ENCODE measurements at regions not wholly inside any gene's neighbourhood (a gene's known extent, or its start where the extent isn't known, plus 50 kb on each side); places are given as distances from the start of the nearest gene placed in this dataset.
A peak's percentile ranks its signal among the peaks of the same experiment; 100 is the strongest.

GRCh38 chr2:226364217-226364616 is 435.4 kb downstream of the IRS1 start:
- no peak overlapping the region for H3K4me3 Mint-ChIP-seq
- H3K27me3 Mint-ChIP-seq = peaks cover 6 to 15% (median 15%) of the 10 kb centered on the region in 3 donors

GRCh38 chr2:226362980-226363379 is 436.6 kb downstream of the IRS1 start:
- Mint-ChIP-seq H3K36me3 (peaks cover 0 to 7% of the 10 kb centered on the region in 2 donors), H3K4me1 (peaks cover 0 to 5% (median 0%) of the 10 kb centered on the region in 3 donors), H3K9me3 (peaks cover 0 to 5% (median 0%) of the 10 kb centered on the region in 7 donors)

More at GRCh38 chr2:226364217-226364616, 435.4 kb downstream of the IRS1 start:
- H3K27ac Mint-ChIP-seq = no peak overlapping the region
- peaks cover 0 to 5% (median 0%) of the 10 kb centered on the region in 3 donors for H3K4me1 Mint-ChIP-seq
- ATAC-seq (ENCODE audit: low read depth in 2 of 2) (no peak), DNase-seq (no peak)
- H3K9me3 Mint-ChIP-seq = peaks cover 0 to 5% (median 0%) of the 10 kb centered on the region in 7 donors
- peaks cover 0 to 7% of the 10 kb centered on the region in 2 donors for H3K36me3 Mint-ChIP-seq

DNA sequence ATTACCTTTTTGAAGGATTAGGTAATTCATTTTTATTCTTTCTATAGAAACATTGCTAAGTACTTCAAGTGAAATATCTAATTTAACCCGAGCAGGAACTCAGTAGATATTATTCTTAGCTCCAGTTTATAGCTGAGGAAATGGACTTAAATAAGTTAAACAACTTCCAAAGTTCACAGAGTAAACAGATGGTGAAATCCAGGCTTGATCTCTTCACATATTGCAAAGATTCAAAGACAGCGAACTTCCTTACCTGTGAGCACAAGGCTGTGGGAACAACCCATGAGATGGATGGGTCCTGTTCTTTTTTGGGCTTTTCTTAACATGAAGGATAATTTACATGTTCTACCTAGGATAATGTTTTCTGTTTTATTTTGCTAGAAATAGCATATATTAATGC is 439.0 kb downstream of the IRS1 start:
- DNase-seq = no peak
- Mint-ChIP-seq H3K27me3 (peaks cover 8 to 17% (median 16%) of the 10 kb centered on the region in 3 donors), H3K9me3 (peaks cover 0 to 5% (median 0%) of the 10 kb centered on the region in 7 donors), H3K27ac (no peak overlapping the region), H3K4me3 (no peak overlapping the region), H3K36me3 (peaks cover 0 to 7% of the 10 kb centered on the region in 2 donors), H3K4me1 (peaks cover 0 to 5% (median 0%) of the 10 kb centered on the region in 3 donors)
- no peak for ATAC-seq (ENCODE audit: low read depth in 2 of 2)

More at GRCh38 chr2:226362980-226363379, 436.6 kb downstream of the IRS1 start:
- no peak overlapping the region for H3K4me3 Mint-ChIP-seq
- DNase-seq (no peak), ATAC-seq (ENCODE audit: low read depth in 2 of 2) (no peak)
- no peak overlapping the region for H3K27ac Mint-ChIP-seq
- H3K27me3 Mint-ChIP-seq = peaks cover 6 to 12% (median 12%) of the 10 kb centered on the region in 3 donors

DNA sequence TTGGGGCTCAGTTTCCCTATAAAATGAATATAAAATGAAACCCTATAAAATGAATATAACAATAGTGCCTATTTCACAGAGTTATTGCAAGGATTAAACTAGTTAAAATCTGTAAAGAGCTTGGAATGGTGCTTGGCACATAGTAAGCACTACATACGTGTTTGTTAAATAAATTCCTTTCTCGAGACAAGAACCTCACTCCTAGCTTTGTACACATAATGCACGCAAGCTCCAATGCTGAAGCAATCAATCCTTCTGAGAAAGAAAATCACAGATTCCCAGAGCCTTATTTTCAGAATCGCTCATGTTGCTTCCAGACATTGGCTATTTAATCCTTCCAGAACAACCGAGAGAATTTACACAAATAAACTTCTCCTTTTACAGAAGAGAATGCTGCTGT is 440.9 kb downstream of the IRS1 start:
- H3K27ac Mint-ChIP-seq = no peak overlapping the region
- no peak for DNase-seq
- ATAC-seq (ENCODE audit: low read depth in 2 of 2) = no peak
- peaks cover 0 to 8% (median 0%) of the 10 kb centered on the region in 7 donors for H3K9me3 Mint-ChIP-seq
- H3K4me3 Mint-ChIP-seq = no peak overlapping the region
- H3K4me1 Mint-ChIP-seq = peaks cover 0 to 8% (median 0%) of the 10 kb centered on the region in 3 donors
- peaks cover 12 to 23% (median 19%) of the 10 kb centered on the region in 3 donors for H3K27me3 Mint-ChIP-seq
- H3K36me3 Mint-ChIP-seq = peaks cover 0 to 5% of the 10 kb centered on the region in 2 donors

DNA sequence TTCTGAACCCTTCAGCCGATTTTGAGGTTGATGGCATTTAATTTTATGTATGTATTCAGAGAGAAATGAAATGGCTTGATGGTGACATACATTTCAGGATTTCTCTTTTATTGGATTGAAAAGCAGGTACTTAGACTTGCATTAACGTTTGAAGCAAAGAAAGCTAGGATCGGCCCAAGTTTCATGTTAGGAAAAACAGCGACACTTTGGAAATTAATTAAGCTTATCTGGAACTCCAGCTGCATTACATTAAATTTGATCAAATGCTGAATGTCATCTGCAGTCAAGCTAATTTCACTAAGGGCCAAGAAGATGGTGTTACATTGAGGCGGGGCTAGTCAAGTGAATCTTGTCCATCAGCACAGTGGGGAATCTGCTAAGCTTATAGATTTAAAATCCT is 441.8 kb downstream of the IRS1 start:
- H3K27me3 Mint-ChIP-seq = peaks cover 7 to 23% (median 19%) of the 10 kb centered on the region in 3 donors
- peaks cover 0 to 3% (median 0%) of the 10 kb centered on the region in 3 donors for H3K4me1 Mint-ChIP-seq
- DNase-seq (no peak), ATAC-seq (ENCODE audit: low read depth in 2 of 2) (no peak)
- no peaks in the 10 kb centered on the region for H3K36me3 Mint-ChIP-seq
- no peak overlapping the region for H3K4me3 Mint-ChIP-seq
- peaks cover 0 to 4% (median 0%) of the 10 kb centered on the region in 7 donors for H3K9me3 Mint-ChIP-seq
- H3K27ac Mint-ChIP-seq = no peak overlapping the region

DNA sequence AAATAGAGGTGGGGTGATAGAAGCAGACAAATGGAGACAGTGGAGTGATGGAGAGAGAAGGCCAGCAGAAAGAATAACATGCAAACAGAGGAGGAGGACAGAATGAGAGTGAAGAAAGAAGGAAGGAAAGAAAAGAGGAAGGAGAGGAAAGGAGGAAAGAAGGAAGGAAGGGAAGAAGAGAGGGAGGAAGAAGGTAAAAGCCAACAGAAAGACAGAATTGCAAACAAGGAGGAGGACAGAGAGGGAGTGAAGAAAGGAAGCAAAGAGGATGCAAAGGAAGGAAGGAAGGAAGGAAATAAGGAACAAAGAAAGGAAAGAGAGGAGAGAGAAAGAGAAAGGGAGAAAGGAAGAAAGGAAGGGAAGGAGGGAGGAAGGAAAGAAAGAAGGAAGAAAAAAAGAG is 444.0 kb downstream of the IRS1 start:
- H3K36me3 Mint-ChIP-seq = no peaks in the 10 kb centered on the region

GRCh38 chr2:226354434-226354833 is 445.2 kb downstream of the IRS1 start:
- no peaks in the 10 kb centered on the region for H3K36me3 Mint-ChIP-seq
- no peak overlapping the region for H3K27ac Mint-ChIP-seq
- H3K9me3 Mint-ChIP-seq = peaks cover 0 to 4% (median 0%) of the 10 kb centered on the region in 7 donors
- peaks cover 7 to 26% (median 19%) of the 10 kb centered on the region in 3 donors for H3K27me3 Mint-ChIP-seq
- DNase-seq (no peak), ATAC-seq (ENCODE audit: low read depth in 2 of 2) (no peak)
- peaks cover 0 to 3% (median 0%) of the 10 kb centered on the region in 3 donors for H3K4me1 Mint-ChIP-seq
- no peak overlapping the region for H3K4me3 Mint-ChIP-seq

More for the DNA sequence above, 444.0 kb downstream of the IRS1 start:
- Mint-ChIP-seq H3K4me3 (no peak overlapping the region), H3K9me3 (peaks cover 0 to 4% (median 0%) of the 10 kb centered on the region in 7 donors), H3K27me3 (peaks cover 7 to 17% (median 16%) of the 10 kb centered on the region in 3 donors), H3K4me1 (peaks cover 0 to 3% (median 0%) of the 10 kb centered on the region in 3 donors), H3K27ac (peak overlapping the region in 2 of 6 donors; percentile 68 to 70)
- ATAC-seq (ENCODE audit: low read depth in 2 of 2) (no peak), DNase-seq (no peak)

GRCh38 chr2:226352941-226353560 is 446.6 kb downstream of the IRS1 start:
- no peaks in the 10 kb centered on the region for H3K36me3 Mint-ChIP-seq
- ATAC-seq (ENCODE audit: low read depth in 2 of 2) (no peak), DNase-seq (no peak)
- peaks cover 0 to 4% (median 0%) of the 10 kb centered on the region in 7 donors for H3K9me3 Mint-ChIP-seq
- peaks cover 7 to 21% (median 18%) of the 10 kb centered on the region in 3 donors for H3K27me3 Mint-ChIP-seq
- no peak overlapping the region for H3K4me3 Mint-ChIP-seq
- peaks cover 0 to 3% (median 0%) of the 10 kb centered on the region in 3 donors for H3K4me1 Mint-ChIP-seq
- no peak overlapping the region for H3K27ac Mint-ChIP-seq

DNA sequence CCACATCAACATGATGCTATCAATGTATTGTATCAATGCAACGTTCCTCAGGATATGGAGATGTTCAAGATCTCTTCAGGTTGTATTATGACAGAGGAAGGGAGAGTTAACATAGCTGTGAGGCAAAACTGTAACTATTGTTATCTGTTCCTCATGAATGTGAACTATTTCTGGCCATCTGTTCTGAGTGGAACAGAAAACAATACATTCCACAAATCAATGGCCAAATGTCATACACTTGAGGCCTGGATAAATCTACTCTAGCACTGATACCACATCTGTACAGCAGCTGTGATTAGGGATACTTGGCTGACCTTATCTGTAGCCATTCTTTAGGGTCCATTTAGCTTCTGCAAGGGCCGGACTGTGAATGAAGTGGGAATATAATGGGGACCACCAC is 447.9 kb downstream of the IRS1 start:
- ATAC-seq (ENCODE audit: low read depth in 2 of 2) = no peak
- no peak overlapping the region for H3K4me3 Mint-ChIP-seq
- peaks cover 0 to 4% (median 0%) of the 10 kb centered on the region in 7 donors for H3K9me3 Mint-ChIP-seq
- no peak overlapping the region for H3K27ac Mint-ChIP-seq
- H3K4me1 Mint-ChIP-seq = peaks cover 0 to 3% (median 0%) of the 10 kb centered on the region in 3 donors
- peaks cover 7 to 19% (median 14%) of the 10 kb centered on the region in 3 donors for H3K27me3 Mint-ChIP-seq
- no peak for DNase-seq
- no peaks in the 10 kb centered on the region for H3K36me3 Mint-ChIP-seq

- ATAC-seq (ENCODE audit: low read depth in 2 of 2) (no peak), DNase-seq (no peak)
- no peaks in the 10 kb centered on the region for H3K4me1 Mint-ChIP-seq
- H3K9me3 Mint-ChIP-seq = no peaks in the 10 kb centered on the region
- no peak overlapping the region for H3K4me3 Mint-ChIP-seq
- H3K27ac Mint-ChIP-seq = no peak overlapping the region
- H3K27me3 Mint-ChIP-seq = no peaks in the 10 kb centered on the region
- H3K36me3 Mint-ChIP-seq = no peaks in the 10 kb centered on the region
Measured at GRCh38 chr2:226339616-226340015, 460.0 kb downstream of the IRS1 start.

DNA sequence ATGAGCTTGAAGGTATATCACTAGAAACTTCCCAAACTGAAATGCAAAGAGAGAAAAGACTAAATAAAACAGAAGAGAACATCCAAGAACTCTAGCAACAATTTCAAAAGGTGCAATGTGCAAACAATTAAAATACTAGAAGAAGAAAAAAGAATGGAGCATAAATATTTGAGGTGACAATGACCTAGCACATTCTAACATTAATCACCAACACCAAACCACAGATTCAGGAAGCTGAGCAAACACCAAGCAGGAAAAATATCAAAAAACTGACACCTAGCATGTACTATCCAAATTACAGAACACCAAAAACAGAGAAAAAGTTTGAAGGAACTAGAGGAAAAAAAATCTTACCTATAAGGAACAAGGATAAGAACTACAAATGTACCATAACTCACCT is 460.8 kb downstream of the IRS1 start:
- H3K9me3 Mint-ChIP-seq = no peaks in the 10 kb centered on the region
- H3K27ac Mint-ChIP-seq = no peak overlapping the region
- DNase-seq (no peak), ATAC-seq (ENCODE audit: low read depth in 2 of 2) (no peak)
- no peaks in the 10 kb centered on the region for H3K27me3 Mint-ChIP-seq
- no peak overlapping the region for H3K4me3 Mint-ChIP-seq
- H3K4me1 Mint-ChIP-seq = no peaks in the 10 kb centered on the region
- H3K36me3 Mint-ChIP-seq = no peaks in the 10 kb centered on the region

DNA sequence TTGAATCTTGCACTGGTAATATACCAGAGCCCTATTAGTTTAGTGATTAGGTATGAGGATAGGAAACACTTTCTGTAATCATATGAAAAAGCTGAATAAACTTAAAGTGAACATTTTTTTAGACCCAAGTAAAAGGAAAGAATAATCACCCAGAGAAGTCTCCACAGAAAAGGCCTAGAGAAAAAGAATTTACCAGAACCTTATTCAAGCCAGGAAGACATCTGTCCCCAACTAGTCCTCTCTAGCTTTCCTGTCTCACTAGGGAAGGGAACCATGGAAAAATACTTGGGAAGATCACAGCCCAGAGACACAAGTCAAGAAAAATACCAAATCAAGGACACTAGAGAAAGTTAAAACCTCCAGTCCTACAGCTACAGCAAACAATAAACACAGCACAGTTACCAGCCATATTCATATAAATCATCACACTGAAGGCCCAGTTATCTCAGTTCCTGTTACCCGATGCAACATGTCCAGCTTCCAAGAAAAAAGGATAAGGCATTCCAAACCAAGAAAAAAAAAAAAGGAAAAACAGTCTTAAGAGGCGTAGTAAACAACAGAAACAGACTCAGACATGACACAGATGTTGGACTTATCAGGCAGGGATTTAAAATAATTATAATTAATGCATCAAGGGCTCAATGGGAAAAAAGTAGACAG is 461.5 kb downstream of the IRS1 start:
- Mint-ChIP-seq H3K36me3 (no peaks in the 10 kb centered on the region), H3K4me1 (no peaks in the 10 kb centered on the region), H3K4me3 (no peak overlapping the region), H3K27ac (no peak overlapping the region), H3K27me3 (no peaks in the 10 kb centered on the region), H3K9me3 (no peaks in the 10 kb centered on the region)
- DNase-seq (no peak), ATAC-seq (ENCODE audit: low read depth in 2 of 2) (no peak)

- no peaks in the 10 kb centered on the region for H3K4me1 Mint-ChIP-seq
- no peak overlapping the region for H3K4me3 Mint-ChIP-seq
- ATAC-seq (ENCODE audit: low read depth in 2 of 2) (no peak), DNase-seq (no peak)
- H3K9me3 Mint-ChIP-seq = no peaks in the 10 kb centered on the region
- H3K36me3 Mint-ChIP-seq = no peaks in the 10 kb centered on the region
- H3K27ac Mint-ChIP-seq = peak overlapping the region in 1 of 6 donors; percentile 56
- H3K27me3 Mint-ChIP-seq = no peaks in the 10 kb centered on the region
Measured at GRCh38 chr2:226336283-226336682, 463.3 kb downstream of the IRS1 start.

Measured in naive B cell (primary cell).